Endothelial cell of umbilical vein (primary cell): ENCODE measurements at regions not wholly inside any gene's neighbourhood (a gene's known extent, or its start where the extent isn't known, plus 50 kb on each side); places are given as distances from the start of the nearest gene placed in this dataset.

ENCODE experiments used
- BruUV-seq: library from RNA; stranded (reverse); fragments of 400-500 nt; replicated peaks from 2 replicates; lab custom pipeline; 2021; lab: Mats Ljungman, UMichigan
- CTCF ChIA-PET: fragments of 300-600, 350-600 bp; sonication (Branson Sonifier 250); formaldehyde crosslinking; loops from one replicate; lab custom pipeline; 2021; ENCODE audit warnings: antibody characterized with exemption, inconsistent platforms; lab: Charles Lee
- POLR2A ChIA-PET: fragments of 300-600, 350-600 bp; sonication (Branson Sonifier 250); formaldehyde crosslinking; loops from one replicate; lab custom pipeline; 2021; ENCODE audit warnings: antibody characterized with exemption, inconsistent platforms; lab: Charles Lee
- DNase-seq: peaks from one replicate; pipeline ENCODE4 v3.0.0-alpha.2; 2011; ENCODE audit warnings: low read depth, low spot score
- FAIRE-seq: peaks from 2 replicates; lab custom pipeline; 2011; peaks lifted over from hg19 to GRCh38; lab: Jason Lieb, UNC
- H2AFZ ChIP-seq: 2 replicates; pipeline ENCODE4 v1.6.0; 2012; ENCODE audit warnings: low read depth, low read length, control low read depth, inconsistent platforms
- H3K27ac ChIP-seq: 2 replicates; pipeline ENCODE4 v1.5.1; 2011; ENCODE audit warnings: low read depth, mild to moderate bottlenecking, control low read depth, low read length, moderate library complexity; ENCODE audit not compliant: insufficient read depth
- H3K27me3 ChIP-seq, 2 experiments: 2 replicates each; pipeline versions ENCODE4 v1.6.0 to v1.6.1; 2011; ENCODE audit warnings: low read length in 2 of 2, mixed read lengths in 1 of 2; ENCODE audit not compliant: control insufficient read depth in 2 of 2, insufficient read depth in 2 of 2
- H3K36me3 ChIP-seq, 2 experiments: 2 replicates in 1 of 2; 3 replicates in 1 of 2; pipeline ENCODE4 v1.5.1; 2011; ENCODE audit warnings: low read length in 2 of 2, mild to moderate bottlenecking in 1 of 2, moderate library complexity in 1 of 2; ENCODE audit not compliant: control insufficient read depth in 2 of 2, insufficient read depth in 2 of 2; ENCODE audit errors: extremely low read depth in 1 of 2
- H3K4me1 ChIP-seq: 3 replicates; pipeline ENCODE4 v1.5.1; 2011; ENCODE audit warnings: mild to moderate bottlenecking, low read length; ENCODE audit not compliant: control insufficient read depth, insufficient read depth; ENCODE audit errors: extremely low read depth
- H3K4me2 ChIP-seq: 2 replicates; pipeline ENCODE4 v1.6.1; 2011; ENCODE audit warnings: low read length, control low read depth, mixed read lengths; ENCODE audit not compliant: insufficient read depth
- H3K4me3 ChIP-seq, 3 experiments: fragments of 200-600 bp in 1 of 3; sonication (generic), shearing (Covaris generic) in 1 of 3; replicated peaks in 1 of 3; 2 replicates each; pipeline ENCODE4 v1.5.1; 2011 to 2016; ENCODE audit warnings: control low read depth in 3 of 3, low read length in 3 of 3, mild to moderate bottlenecking in 2 of 3, inconsistent platforms in 1 of 3, low read depth in 1 of 3, moderate library complexity in 1 of 3; ENCODE audit not compliant: insufficient read depth in 1 of 3
- H3K79me2 ChIP-seq: 2 replicates; pipeline ENCODE4 v1.6.0; 2012; ENCODE audit warnings: low read length, inconsistent platforms; ENCODE audit not compliant: control insufficient read depth, insufficient read depth
- H3K9ac ChIP-seq: replicated peaks from 2 replicates; pipeline ENCODE3; 2011; ENCODE audit warnings: low read length, control low read depth; ENCODE audit not compliant: insufficient read depth; ENCODE audit errors: extremely low read depth
- H3K9me1 ChIP-seq: replicated peaks from 3 replicates; pipeline ENCODE4 v1.6.0; 2011; ENCODE audit warnings: mild to moderate bottlenecking, low read length; ENCODE audit not compliant: control insufficient read depth, insufficient read depth; ENCODE audit errors: extremely low read depth
- H3K9me3 ChIP-seq: replicated peaks from 2 replicates; pipeline ENCODE4 v1.5.1; 2012; ENCODE audit warnings: low read length, inconsistent platforms; ENCODE audit not compliant: control insufficient read depth, insufficient read depth
- H4K20me1 ChIP-seq: replicated peaks from 2 replicates; pipeline ENCODE3; 2011; ENCODE audit warnings: mild to moderate bottlenecking, low read length; ENCODE audit not compliant: control insufficient read depth, insufficient read depth; ENCODE audit errors: extremely low read depth
- CTCF ChIP-seq, 2 donors: IDR thresholded peaks; 1 replicate in 1 of 2; 2 replicates in 1 of 2; pipeline ENCODE4 v1.5.1; 2011; ENCODE audit warnings: low read length in 2 of 2, mild to moderate bottlenecking in 2 of 2, moderate library complexity in 2 of 2, control low read depth in 1 of 2, inconsistent platforms in 1 of 2, low read depth in 1 of 2; ENCODE audit not compliant: insufficient read depth in 1 of 2; ENCODE audit errors: extremely low read depth in 1 of 2
- EZH2 ChIP-seq: IDR thresholded peaks from 2 replicates; pipeline ENCODE4 v1.6.1; 2012; ENCODE audit warnings: borderline replicate concordance, low read depth, mild to moderate bottlenecking, moderate library complexity, low read length, inconsistent platforms; ENCODE audit not compliant: severe bottlenecking
- FOS ChIP-seq: IDR thresholded peaks from 2 replicates; pipeline ENCODE4 v1.6.1; 2011; ENCODE audit warnings: mild to moderate bottlenecking, low read length, moderate library complexity, borderline replicate concordance; ENCODE audit not compliant: insufficient read depth
- GATA2 ChIP-seq: IDR thresholded peaks from 2 replicates; pipeline ENCODE4 v1.7.0; 2011; ENCODE audit warnings: low read depth, mild to moderate bottlenecking, moderate library complexity, mixed read lengths, low read length; ENCODE audit not compliant: insufficient read length, insufficient read depth
- JUN ChIP-seq: IDR thresholded peaks from 2 replicates; pipeline ENCODE4 v1.6.1; 2011; ENCODE audit warnings: borderline replicate concordance, low read depth; ENCODE audit not compliant: insufficient read length, insufficient read depth
- MAX ChIP-seq: IDR thresholded peaks from 2 replicates; pipeline ENCODE4 v1.6.1; 2011; ENCODE audit not compliant: insufficient read depth, insufficient read length
- MYC ChIP-seq: IDR thresholded peaks from one replicate; pipeline ENCODE4 v1.6.1; 2011; ENCODE audit warnings: mild to moderate bottlenecking, low read depth, low read length
- POLR2A ChIP-seq: IDR thresholded peaks from 2 replicates; pipeline ENCODE4 v1.6.1; 2012; ENCODE audit warnings: low read depth, mild to moderate bottlenecking, control low read depth, low read length
- POLR2AphosphoS5 ChIP-seq: IDR thresholded peaks from 2 replicates; pipeline ENCODE4 v1.6.1; 2012; ENCODE audit warnings: low read depth, mild to moderate bottlenecking, control low read depth, low read length, moderate library complexity; ENCODE audit not compliant: insufficient read depth
- dilution Hi-C: fragments of 300-500 bp; cut with MboI; formaldehyde crosslinking; loops from one replicate; pipeline ENCODE4 v1.15.0; 2019; ENCODE audit warnings: low sequenced_read_pairs; ENCODE audit not compliant: extremely low pct_ligation_motif_present
- intact Hi-C: fragments of 100-400 bp; cut with micrococcal nuclease; formaldehyde crosslinking; loops from one replicate; pipeline ENCODE4 v1.10.0; 2022

- H3K9me1 ChIP-seq = no peaks in the 10 kb centered on the region
- TF ChIP-seq CTCF (IDR thresholded peaks at IDR 0.05; ENCODE audit: extremely low read depth in 1 of 2, insufficient read depth in 1 of 2, low read depth in 1 of 2, low read length in 2 of 2) = no peak
- TF ChIP-seq MAX = no peak
- TF ChIP-seq MYC = no peak
- no peak for TF ChIP-seq POLR2AphosphoS5
- no peak for TF ChIP-seq POLR2A
- no peak for TF ChIP-seq EZH2
- TF ChIP-seq FOS = no peak
- TF ChIP-seq GATA2 = no peak
- no peak for TF ChIP-seq JUN
- H3K9me3 ChIP-seq = no peaks in the 10 kb centered on the region
- dilution Hi-C loops (no loop called here), intact Hi-C loops (no loop called here)
- no peak overlapping the region for H3K27ac ChIP-seq
- no peaks in the 10 kb centered on the region for H3K27me3 ChIP-seq
- no peaks in the 10 kb centered on the region for H3K4me1 ChIP-seq
- no peaks in the 10 kb centered on the region for H3K36me3 ChIP-seq
- DNase-seq (no peak), FAIRE-seq (no peak)
- no TSS peak for BruUV-seq
- CTCF ChIA-PET = no interaction called here
- no peak overlapping the region for H2AFZ ChIP-seq
- no peak overlapping the region for H3K9ac ChIP-seq
- H3K4me2 ChIP-seq = no peak overlapping the region
- POLR2A ChIA-PET = no interaction called here
- H3K79me2 ChIP-seq = no peaks in the 10 kb centered on the region
- no peak overlapping the region for H3K4me3 ChIP-seq
- H4K20me1 ChIP-seq = no peaks in the 10 kb centered on the region
Measured at GRCh38 chr1:244264163-244264562, 187.5 kb downstream of the ADSS2 start.
